ENCODE measurements at regions not wholly inside any gene's neighbourhood (a gene's known extent, or its start where the extent isn't known, plus 50 kb on each side); places are given as distances from the start of the nearest gene placed in this dataset.

DNA sequence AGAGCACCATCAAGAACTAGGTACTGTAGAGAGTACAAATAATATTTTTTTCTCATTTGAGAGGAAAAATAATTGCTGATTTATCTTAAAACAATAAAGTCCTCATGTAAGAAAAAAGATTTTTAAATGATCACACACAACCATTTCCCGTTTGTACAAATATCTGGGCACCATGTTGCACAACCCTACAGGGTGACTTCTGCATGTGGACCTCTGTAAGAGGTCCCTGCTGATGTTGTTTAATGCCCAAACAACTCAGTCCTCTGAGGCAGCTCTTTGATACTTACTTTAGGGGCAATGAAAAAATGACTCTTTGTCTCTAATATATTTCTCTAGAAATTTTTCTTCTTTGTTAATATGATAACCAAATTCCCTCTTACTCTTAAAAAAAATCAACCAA lies 168.1 kb upstream of the SATB1 start:
- Mint-ChIP-seq H3K9me3 (ENCODE audit: insufficient read depth) (peaks cover 6% of the 10 kb centered on the region), H3K27ac (no peak overlapping the region), H3K27me3 (ENCODE audit: low read depth) (no peaks in the 10 kb centered on the region), H3K36me3 (ENCODE audit: low read depth) (peaks cover 9% of the 10 kb centered on the region), H3K4me3 (no peak overlapping the region), H3K4me1 (ENCODE audit: low read depth) (peaks cover 2% of the 10 kb centered on the region)
- POLR2A ChIA-PET: no interaction called here
- ATAC-seq: no peak
- CTCF ChIA-PET: no interaction called here
- DNase-seq: no peak

GRCh38 chr3:18591120-18591519 lies 166.0 kb upstream of the SATB1 start:
- CTCF ChIA-PET: no interaction called here
- Mint-ChIP-seq H3K27ac (no peak overlapping the region), H3K36me3 (ENCODE audit: low read depth) (peaks cover 2% of the 10 kb centered on the region), H3K9me3 (ENCODE audit: insufficient read depth) (no peaks in the 10 kb centered on the region), H3K4me1 (ENCODE audit: low read depth) (peaks cover 2% of the 10 kb centered on the region), H3K27me3 (ENCODE audit: low read depth) (no peaks in the 10 kb centered on the region), H3K4me3 (no peak overlapping the region)
- DNase-seq: no peak
- POLR2A ChIA-PET: no interaction called here
- no peak for ATAC-seq

DNA sequence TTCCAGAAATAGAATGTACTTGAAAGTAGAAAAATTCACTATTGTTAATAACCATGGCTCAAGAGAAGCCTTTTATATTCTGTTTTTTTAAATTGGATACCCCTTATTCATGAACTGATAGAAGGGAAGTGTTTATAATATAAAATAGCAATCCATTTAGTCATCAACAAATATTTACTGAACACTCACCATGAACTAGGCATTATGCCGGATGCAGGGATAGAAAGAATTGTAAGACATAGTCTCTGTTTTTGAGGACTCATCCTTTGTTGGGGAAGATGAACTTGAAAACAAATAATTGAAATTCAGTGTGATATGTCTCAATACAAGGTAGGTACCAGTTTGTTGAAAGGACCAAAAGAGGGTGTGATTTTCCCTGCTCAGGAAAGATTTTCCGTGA lies 160.9 kb upstream of the SATB1 start:
- Mint-ChIP-seq H3K4me3 (no peak overlapping the region), H3K36me3 (ENCODE audit: low read depth) (peaks cover 4% of the 10 kb centered on the region), H3K27ac (no peak overlapping the region), H3K4me1 (ENCODE audit: low read depth) (peaks cover 7% of the 10 kb centered on the region), H3K9me3 (ENCODE audit: insufficient read depth) (no peaks in the 10 kb centered on the region), H3K27me3 (ENCODE audit: low read depth) (no peaks in the 10 kb centered on the region)
- ATAC-seq: no peak
- no peak for DNase-seq
- POLR2A ChIA-PET: no interaction called here
- CTCF ChIA-PET: interaction anchor here (1.9 kb wide), 1 partner anchor 15 kb away, joined by 10 read pairs; no protein-coding TSS in a partner anchor

- ChIA-PET CTCF (interaction anchor here (0.6 to 1.9 kb wide), 4 partner anchors 9 to 26 kb away, joined by 3 to 10 read pairs (median 3); no protein-coding TSS in a partner anchor), POLR2A (no interaction called here)
- ATAC-seq (no peak), DNase-seq (no peak)
- Mint-ChIP-seq H3K4me3 (no peak overlapping the region), H3K9me3 (ENCODE audit: insufficient read depth) (no peaks in the 10 kb centered on the region), H3K36me3 (ENCODE audit: low read depth) (peaks cover 4% of the 10 kb centered on the region), H3K27me3 (ENCODE audit: low read depth) (no peaks in the 10 kb centered on the region), H3K4me1 (ENCODE audit: low read depth) (peaks cover 6% of the 10 kb centered on the region), H3K27ac (no peak overlapping the region)
Observed at GRCh38 chr3:18585004-18585968, 160.1 kb upstream of the SATB1 start.

DNA sequence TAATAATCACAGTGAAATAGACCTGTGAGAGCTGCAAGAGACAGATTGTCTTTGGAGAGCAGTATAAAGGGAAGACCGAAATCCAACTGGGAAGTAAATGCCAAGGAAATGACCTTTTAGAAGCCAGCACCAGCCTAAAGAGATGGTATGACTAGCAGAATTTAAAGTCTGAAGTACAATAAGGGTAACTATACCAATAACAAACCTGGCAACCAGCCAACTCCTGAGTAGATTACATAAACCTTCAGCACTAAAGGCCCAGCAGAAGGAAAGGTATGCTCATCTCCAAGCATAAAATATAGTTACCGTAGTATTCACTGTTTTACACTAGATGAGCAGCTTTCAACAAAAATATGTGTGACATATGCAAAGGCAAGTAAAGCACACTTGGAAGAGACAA lies 155.1 kb upstream of the SATB1 start:
- Mint-ChIP-seq H3K9me3 (ENCODE audit: insufficient read depth) (no peaks in the 10 kb centered on the region), H3K27me3 (ENCODE audit: low read depth) (no peaks in the 10 kb centered on the region), H3K4me3 (no peak overlapping the region), H3K36me3 (ENCODE audit: low read depth) (peaks cover 1% of the 10 kb centered on the region), H3K4me1 (ENCODE audit: low read depth) (peaks cover 4% of the 10 kb centered on the region), H3K27ac (no peak overlapping the region)
- no peak for ATAC-seq
- CTCF ChIA-PET: interaction anchor here (1.1 to 1.3 kb wide), 2 partner anchors 20 to 178 kb away, joined by 3 read pairs; no protein-coding TSS in a partner anchor
- DNase-seq: no peak
- POLR2A ChIA-PET: no interaction called here

GRCh38 chr3:18579661-18580060 lies 154.5 kb upstream of the SATB1 start:
- POLR2A ChIA-PET: no interaction called here
- Mint-ChIP-seq H3K4me3 (no peak overlapping the region), H3K27ac (no peak overlapping the region), H3K9me3 (ENCODE audit: insufficient read depth) (no peaks in the 10 kb centered on the region), H3K4me1 (ENCODE audit: low read depth) (no peaks in the 10 kb centered on the region), H3K36me3 (ENCODE audit: low read depth) (peaks cover 1% of the 10 kb centered on the region), H3K27me3 (ENCODE audit: low read depth) (no peaks in the 10 kb centered on the region)
- CTCF ChIA-PET: interaction anchor here (1.1 kb wide), 1 partner anchor 178 kb away, joined by 3 read pairs; no protein-coding TSS in a partner anchor
- ATAC-seq: no peak
- DNase-seq: no peak

DNA sequence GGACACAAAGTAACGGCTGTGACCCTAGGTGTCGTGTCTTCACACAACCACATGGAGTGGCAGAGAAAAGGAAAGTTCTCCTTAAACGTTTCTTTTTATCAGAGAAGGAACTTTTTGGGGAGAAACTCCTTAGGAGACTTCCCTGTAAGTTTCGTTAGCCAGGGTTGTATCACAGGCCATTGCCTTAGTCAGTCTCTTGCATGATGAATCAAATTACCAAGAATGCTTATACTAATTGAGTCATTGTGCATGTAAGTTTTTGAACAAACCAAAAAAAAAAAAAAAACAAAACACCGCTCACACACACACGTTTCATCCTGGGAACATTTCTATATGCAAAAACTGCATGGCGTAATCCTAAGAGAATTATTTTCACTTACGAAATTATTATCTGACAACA lies 150.4 kb upstream of the SATB1 start:
- Mint-ChIP-seq H3K9me3 (ENCODE audit: insufficient read depth) (no peaks in the 10 kb centered on the region), H3K27me3 (ENCODE audit: low read depth) (no peaks in the 10 kb centered on the region), H3K36me3 (ENCODE audit: low read depth) (no peaks in the 10 kb centered on the region), H3K27ac (no peak overlapping the region), H3K4me1 (ENCODE audit: low read depth) (no peaks in the 10 kb centered on the region), H3K4me3 (no peak overlapping the region)
- CTCF ChIA-PET: no interaction called here
- DNase-seq (no peak), ATAC-seq (no peak)
- POLR2A ChIA-PET: no interaction called here

GRCh38 chr3:18572809-18573208 lies 147.7 kb upstream of the SATB1 start:
- POLR2A ChIA-PET: no interaction called here
- H3K4me3 Mint-ChIP-seq: no peak overlapping the region
- ATAC-seq (no peak), DNase-seq (no peak)
- H3K27me3 Mint-ChIP-seq (ENCODE audit: low read depth): no peaks in the 10 kb centered on the region
- H3K4me1 Mint-ChIP-seq (ENCODE audit: low read depth): peaks cover 5% of the 10 kb centered on the region
- H3K27ac Mint-ChIP-seq: no peak overlapping the region
- no peaks in the 10 kb centered on the region for H3K36me3 Mint-ChIP-seq (ENCODE audit: low read depth)
- CTCF ChIA-PET: interaction anchor here (2.5 kb wide), 1 partner anchor 14 kb away, joined by 15 read pairs; no protein-coding TSS in a partner anchor
- H3K9me3 Mint-ChIP-seq (ENCODE audit: insufficient read depth): peaks cover 4% of the 10 kb centered on the region

DNA sequence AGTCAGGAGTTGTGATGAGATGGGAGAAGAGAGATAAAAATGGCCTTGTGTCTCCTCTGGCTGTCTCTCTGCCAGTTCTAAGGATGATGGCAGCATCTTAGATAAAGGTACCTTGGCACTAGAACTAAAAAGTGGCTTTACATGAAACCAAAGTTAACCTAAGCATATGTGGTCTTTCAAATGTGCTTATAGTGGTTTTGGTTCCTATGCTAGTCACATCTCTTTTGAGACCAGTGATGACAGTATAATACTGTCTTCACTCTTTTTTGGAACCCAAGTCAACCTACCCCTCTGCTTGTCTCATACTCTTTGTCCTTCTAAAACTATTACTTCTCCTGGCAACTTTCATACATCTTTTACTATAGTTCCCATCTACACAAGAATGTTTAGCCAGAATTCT lies 142.2 kb upstream of the SATB1 start:
- ChIA-PET CTCF (no interaction called here), POLR2A (no interaction called here)
- DNase-seq: no peak
- peaks cover 5% of the 10 kb centered on the region for H3K36me3 Mint-ChIP-seq (ENCODE audit: low read depth)
- no peak overlapping the region for H3K27ac Mint-ChIP-seq
- no peak overlapping the region for H3K4me3 Mint-ChIP-seq
- no peaks in the 10 kb centered on the region for H3K27me3 Mint-ChIP-seq (ENCODE audit: low read depth)
- peaks cover 19% of the 10 kb centered on the region for H3K4me1 Mint-ChIP-seq (ENCODE audit: low read depth)
- ATAC-seq: no peak
- H3K9me3 Mint-ChIP-seq (ENCODE audit: insufficient read depth): peaks cover 4% of the 10 kb centered on the region

DNA sequence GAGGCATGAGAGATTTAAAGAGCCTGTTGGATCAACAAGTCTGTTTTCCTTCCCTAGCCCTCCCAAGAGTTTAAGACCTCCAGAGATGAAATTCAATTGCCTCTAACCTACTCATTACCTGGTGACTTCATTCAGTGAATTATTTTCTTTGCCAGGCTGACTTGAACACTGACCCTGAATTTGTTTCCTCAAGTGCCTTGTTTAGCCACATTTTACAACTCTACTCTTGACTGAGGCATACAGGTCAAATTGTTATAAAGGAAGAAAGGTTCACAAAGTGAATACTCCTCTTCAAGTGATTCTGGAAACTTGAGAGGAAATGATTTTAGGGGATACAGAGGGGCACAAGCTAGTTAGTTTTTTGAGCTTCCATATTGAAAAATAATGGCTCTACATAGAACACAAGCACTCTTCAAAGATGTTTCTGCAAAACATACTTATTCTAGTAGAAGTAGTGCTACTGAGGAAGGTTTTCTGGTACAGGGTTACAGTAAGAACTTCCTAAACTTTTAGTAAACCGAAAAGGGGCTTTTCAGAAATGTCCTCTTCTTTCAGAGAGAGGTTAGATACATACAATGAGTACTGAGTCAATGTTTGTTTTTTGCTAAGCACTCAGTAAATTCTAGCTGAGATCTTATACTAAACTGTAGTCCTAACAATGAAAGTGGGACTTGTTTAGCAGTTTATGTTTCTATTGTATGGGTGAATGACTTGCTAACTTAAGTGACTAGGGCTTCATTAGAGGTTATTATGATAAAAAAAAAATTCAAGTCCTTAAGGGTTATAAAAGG lies 137.4 kb upstream of the SATB1 start:
- H3K27me3 Mint-ChIP-seq (ENCODE audit: low read depth): no peaks in the 10 kb centered on the region
- H3K27ac Mint-ChIP-seq: no peak overlapping the region
- H3K4me1 Mint-ChIP-seq (ENCODE audit: low read depth): peaks cover 49% of the 10 kb centered on the region
- ChIA-PET POLR2A (no interaction called here), CTCF (interaction anchor here (0.8 to 0.9 kb wide), 2 partner anchors 116 to 195 kb away, joined by 3 to 5 read pairs; no protein-coding TSS in a partner anchor)
- no peak for DNase-seq
- H3K4me3 Mint-ChIP-seq: no peak overlapping the region
- no peak for ATAC-seq
- no peaks in the 10 kb centered on the region for H3K9me3 Mint-ChIP-seq (ENCODE audit: insufficient read depth)
- H3K36me3 Mint-ChIP-seq (ENCODE audit: low read depth): peaks cover 27% of the 10 kb centered on the region

- Mint-ChIP-seq H3K4me1 (ENCODE audit: low read depth) (peaks cover 52% of the 10 kb centered on the region), H3K36me3 (ENCODE audit: low read depth) (peaks cover 27% of the 10 kb centered on the region), H3K27me3 (ENCODE audit: low read depth) (no peaks in the 10 kb centered on the region), H3K9me3 (ENCODE audit: insufficient read depth) (no peaks in the 10 kb centered on the region), H3K4me3 (no peak overlapping the region), H3K27ac (peak overlapping the region; percentile 73)
- ATAC-seq (peak; percentile 28), DNase-seq (peak; percentile 44)
- CTCF ChIA-PET: interaction anchor here (0.6 to 3.3 kb wide), 54 partner anchors 8 to 430 kb away, joined by 3 to 67 read pairs (median 4); no protein-coding TSS in a partner anchor
- POLR2A ChIA-PET: interaction anchor here (0.6 to 1.9 kb wide), 8 partner anchors 86 to 199 kb away, joined by 3 to 8 read pairs (median 4); no protein-coding TSS in a partner anchor
Observed at GRCh38 chr3:18559331-18559842, 134.2 kb upstream of the SATB1 start.

All from activated CD8-positive, alpha-beta T cell treated with anti-CD3 and anti-CD28 coated beads, Interleukin-2, amount 10 ng/mL, durations not matched to agents 7 days and 5 days (primary cell).